GM18858 (cell line): ENCODE measurements at regions not wholly inside any gene's neighbourhood (a gene's known extent, or its start where the extent isn't known, plus 50 kb on each side); places are given as distances from the start of the nearest gene placed in this dataset.
A peak's percentile ranks its signal among the peaks of the same experiment; 100 is the strongest.

ENCODE experiments used
- ATAC-seq: cut with Tn5 transposase; IDR thresholded peaks from one replicate; pipeline ENCODE4 v1.9.1; 2021; ENCODE audit not compliant: unreplicated experiment

- no peak for ATAC-seq
Observed at GRCh38 chr12:67453191-67453590, 184.0 kb downstream of the CAND1 start.

- no peak for ATAC-seq
Observed at GRCh38 chr12:67455236-67455635, 186.1 kb downstream of the CAND1 start.

- no peak for ATAC-seq
Observed at GRCh38 chr12:67456431-67456901, 187.3 kb downstream of the CAND1 start.

- no peak for ATAC-seq
Observed at GRCh38 chr12:67457136-67457535, 188.0 kb downstream of the CAND1 start.

- ATAC-seq: no peak
Observed at GRCh38 chr12:67457778-67458665, 188.9 kb downstream of the CAND1 start.

GRCh38 chr12:67459173-67459572 lies 189.4 kb upstream of the DYRK2 start:
- ATAC-seq: no peak

GRCh38 chr12:67459578-67459977 lies 189.0 kb upstream of the DYRK2 start:
- ATAC-seq: no peak

- ATAC-seq: no peak
Observed at GRCh38 chr12:67460388-67460787, 188.2 kb upstream of the DYRK2 start.

GRCh38 chr12:67468549-67469245 lies 179.8 kb upstream of the DYRK2 start:
- no peak for ATAC-seq

GRCh38 chr12:67469666-67470065 lies 178.9 kb upstream of the DYRK2 start:
- no peak for ATAC-seq

- no peak for ATAC-seq
Observed at GRCh38 chr12:67471810-67472209, 176.7 kb upstream of the DYRK2 start.

GRCh38 chr12:67472539-67472938 lies 176.0 kb upstream of the DYRK2 start:
- ATAC-seq: no peak

- ATAC-seq: no peak
Observed at GRCh38 chr12:67474934-67475620, 173.5 kb upstream of the DYRK2 start.

GRCh38 chr12:67475725-67476124 lies 172.8 kb upstream of the DYRK2 start:
- ATAC-seq: no peak

- ATAC-seq: no peak
Observed at GRCh38 chr12:67477681-67478265, 170.8 kb upstream of the DYRK2 start.

- peak; percentile 56 for ATAC-seq
Observed at GRCh38 chr12:67482751-67483661, 165.5 kb upstream of the DYRK2 start.

GRCh38 chr12:67483871-67484554 lies 164.5 kb upstream of the DYRK2 start:
- peak; percentile 52 for ATAC-seq

- no peak for ATAC-seq
Observed at GRCh38 chr12:67484791-67485480, 163.6 kb upstream of the DYRK2 start.

- no peak for ATAC-seq
Observed at GRCh38 chr12:67486671-67487070, 161.9 kb upstream of the DYRK2 start.
